SK-N-MC (cell line): ENCODE measurements at regions not wholly inside any gene's neighbourhood (a gene's known extent, or its start where the extent isn't known, plus 50 kb on each side); places are given as distances from the start of the nearest gene placed in this dataset.

Experiments
- EZH2 ChIP-seq: fragments of 200-600 bp; sonication (generic); IDR thresholded peaks from one replicate; pipeline ENCODE4 v1.6.1; 2017; ENCODE audit warnings: antibody characterized with exemption
- FOXP2 ChIP-seq: optimal IDR thresholded peaks from 2 replicates; pipeline ENCODE3; 2011; ENCODE audit warnings: mild to moderate bottlenecking, moderate library complexity; ENCODE audit not compliant: insufficient read depth; ENCODE audit errors: extremely low read length, control extremely low read depth
- POLR2AphosphoS5 ChIP-seq: IDR thresholded peaks from 2 replicates; pipeline ENCODE4 v1.6.1; 2012; ENCODE audit warnings: mild to moderate bottlenecking, low read depth, low read length, borderline replicate concordance

DNA sequence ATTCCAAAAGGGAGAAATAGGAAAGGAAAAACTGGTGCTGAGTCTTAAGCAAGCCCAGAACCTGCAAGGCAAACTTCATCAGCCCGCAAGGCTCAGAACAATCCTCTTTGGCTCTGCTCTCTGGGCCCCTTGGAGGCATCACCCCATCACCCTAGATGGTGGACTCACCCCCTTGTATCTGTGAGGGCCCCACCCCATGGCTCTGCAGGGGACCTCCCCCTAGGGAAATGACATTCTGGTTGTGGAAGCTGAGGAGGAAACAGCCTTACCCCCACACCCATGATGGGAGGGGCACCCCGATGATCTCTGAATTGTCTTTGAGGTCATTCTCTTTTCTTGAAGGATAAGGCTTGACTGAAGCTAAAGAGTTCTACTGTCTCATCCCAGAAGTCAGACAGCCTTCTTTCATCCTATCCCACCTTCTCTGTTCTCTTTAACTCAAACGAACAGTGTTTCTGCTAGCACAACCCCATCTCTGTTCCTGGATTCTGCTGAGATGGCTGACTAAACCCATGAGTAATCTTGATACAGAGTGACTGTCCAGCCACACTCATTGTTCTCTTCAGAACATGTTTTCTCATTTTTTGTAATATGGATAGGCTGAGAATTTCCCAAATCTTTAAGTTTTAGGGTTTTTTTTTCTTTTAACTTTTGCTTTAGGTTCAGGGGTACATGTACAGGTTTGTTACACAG is 492.1 kb upstream of the MYT1L start:
- no peak for TF ChIP-seq EZH2
- TF ChIP-seq FOXP2 = no peak
- TF ChIP-seq POLR2AphosphoS5 = no peak
